ENCODE measurements at regions not wholly inside any gene's neighbourhood (a gene's known extent, or its start where the extent isn't known, plus 50 kb on each side); places are given as distances from the start of the nearest gene placed in this dataset.
"Not testable (repeated sequence)": the region's sequence is repeated elsewhere in the genome, so short reads cannot be mapped to it uniquely, and the experiment has no call there.

DNA sequence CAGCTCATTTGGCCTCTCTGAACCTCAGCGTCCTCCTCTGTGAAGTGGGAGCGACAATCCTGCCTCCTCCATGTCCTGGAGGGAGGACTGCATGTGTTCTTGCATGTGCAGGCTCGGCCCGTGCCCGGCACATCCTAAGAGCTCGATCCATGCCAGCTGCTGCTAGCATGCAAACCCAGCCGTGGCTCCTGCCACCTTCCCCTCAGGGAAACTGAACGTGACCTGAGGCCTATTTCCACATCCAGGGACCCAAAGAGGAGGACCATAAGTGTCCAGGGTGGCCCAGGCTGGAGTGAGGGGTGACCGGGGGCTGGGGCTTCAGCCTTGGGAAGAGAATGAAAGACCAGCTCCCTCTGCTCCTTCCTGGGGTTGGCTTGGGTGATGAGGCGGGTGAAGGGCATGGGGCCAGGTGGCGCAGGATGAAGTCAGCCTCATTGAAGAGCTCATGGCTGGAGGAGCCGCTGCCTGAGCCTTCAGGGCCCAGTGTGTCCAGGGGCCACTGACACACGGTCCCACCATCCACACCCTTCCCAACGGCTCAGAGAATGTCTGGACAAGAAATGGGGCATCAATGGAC is 115.7 kb upstream of the AKAP13 start:
- H3K4me3 ChIP-seq (replicated peaks in 1 of 3); H3K36me3 ChIP-seq; H3K4me1 ChIP-seq; intact Hi-C loops (cut with DNase I); H3K9me3 ChIP-seq; H3K27me3 ChIP-seq; DNase-seq; H3K27ac ChIP-seq: not testable (repeated sequence)
- WGBS, 2 donors: 73 to 75% methylated on average over 6 to 8 of the region's 14 CpGs

DNA sequence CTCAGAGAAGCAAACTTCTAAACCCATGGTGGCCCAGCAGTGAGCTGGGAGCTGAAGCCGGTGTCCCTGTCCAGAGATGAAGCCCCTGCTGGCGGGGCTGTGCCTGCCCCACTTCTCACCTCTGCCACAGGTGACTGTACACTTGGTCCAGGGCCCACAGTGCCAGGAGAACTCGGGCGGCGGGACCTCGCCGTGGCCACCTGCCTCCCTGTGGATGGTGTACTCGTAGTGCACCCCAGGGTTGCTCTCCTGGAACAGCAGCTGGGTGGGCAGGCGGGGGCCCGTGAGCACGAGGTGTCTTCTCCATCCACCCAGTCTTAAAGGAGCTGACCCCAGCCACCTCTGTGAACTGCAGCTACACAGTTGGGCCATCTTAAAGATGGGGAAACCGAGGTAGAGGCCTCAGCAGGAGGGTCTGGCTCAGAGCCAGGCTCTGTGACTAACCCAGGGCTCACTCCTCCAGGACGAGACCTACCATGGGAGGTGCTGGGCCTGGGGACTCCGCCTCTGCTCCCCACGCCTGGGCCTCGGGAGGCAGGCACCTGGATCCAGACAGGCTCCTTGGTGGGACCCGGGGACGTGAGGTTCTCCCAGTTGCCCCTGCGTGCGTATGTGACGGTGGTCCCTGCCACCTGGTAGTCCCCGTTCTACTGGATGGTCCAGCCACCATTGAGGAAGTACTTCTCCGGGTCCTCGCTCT is 113.1 kb upstream of the AKAP13 start:
- DNase-seq; H3K9me3 ChIP-seq; intact Hi-C loops (cut with DNase I); H3K27ac ChIP-seq; H3K27me3 ChIP-seq; H3K36me3 ChIP-seq; H3K4me1 ChIP-seq; H3K4me3 ChIP-seq (replicated peaks in 1 of 3): not testable (repeated sequence)
- WGBS, 2 donors: no CpG with 5 or more reads among the region's 24 CpGs

DNA sequence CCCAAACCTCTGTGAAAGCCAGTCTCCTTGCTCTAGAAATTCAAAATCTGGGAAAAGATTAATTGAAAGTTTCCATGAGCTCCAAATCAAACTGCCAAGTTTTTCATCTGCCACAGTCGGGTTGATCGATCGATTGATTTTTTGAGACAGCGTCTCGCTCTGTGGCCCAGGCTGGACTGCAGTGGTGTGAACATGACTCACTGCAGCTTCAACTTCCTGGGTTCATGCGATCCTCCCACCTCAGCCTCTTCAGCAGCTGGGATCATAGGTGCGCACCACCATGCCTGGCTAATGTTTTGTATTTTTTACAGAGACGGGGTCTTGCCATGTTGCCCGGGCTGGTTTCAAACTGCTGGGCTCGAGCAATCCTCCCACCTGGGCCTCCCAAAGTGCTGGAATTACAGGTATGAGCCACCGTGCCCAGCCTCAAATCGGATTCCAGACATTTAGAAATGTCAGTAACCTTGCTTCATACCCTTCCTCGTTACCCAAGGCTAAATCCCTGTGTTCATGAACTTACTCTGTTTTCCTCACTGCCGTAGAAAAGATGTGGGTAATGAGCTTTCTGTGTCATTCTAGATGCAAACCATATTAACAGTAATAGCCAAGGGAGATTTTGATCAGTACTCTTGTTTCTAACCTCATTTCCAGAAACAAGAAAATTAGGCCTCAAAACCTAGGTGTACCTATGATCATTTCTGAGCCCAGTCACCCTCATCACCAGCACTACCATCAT is 105.9 kb upstream of the AKAP13 start:
- DNase-seq: no peak

DNA sequence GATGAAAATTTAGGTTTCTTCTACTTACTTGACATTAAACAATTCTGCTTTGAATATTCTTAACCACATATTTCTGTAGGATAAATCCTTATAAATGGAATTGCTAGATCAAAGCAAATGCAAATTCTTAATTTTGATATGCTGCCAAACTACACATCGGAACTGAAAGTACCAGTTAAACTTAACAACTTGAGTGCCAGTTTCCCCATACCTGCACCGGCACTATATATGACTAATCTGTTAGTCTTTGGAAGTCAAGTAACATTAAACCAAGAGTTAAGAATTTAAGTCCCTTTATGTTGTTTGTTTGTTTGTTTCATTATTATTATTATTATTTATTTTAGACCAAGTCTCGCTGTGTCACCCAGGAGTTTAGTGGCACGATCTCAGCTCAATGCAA is 103.9 kb upstream of the AKAP13 start:
- no peak overlapping the region for H3K4me3 ChIP-seq (replicated peaks in 1 of 3)
- no peaks in the 10 kb centered on the region for H3K9me3 ChIP-seq
- no peak for TF ChIP-seq POLR2A (IDR thresholded peaks at IDR 0.05)
- TF ChIP-seq, protein P1, sequence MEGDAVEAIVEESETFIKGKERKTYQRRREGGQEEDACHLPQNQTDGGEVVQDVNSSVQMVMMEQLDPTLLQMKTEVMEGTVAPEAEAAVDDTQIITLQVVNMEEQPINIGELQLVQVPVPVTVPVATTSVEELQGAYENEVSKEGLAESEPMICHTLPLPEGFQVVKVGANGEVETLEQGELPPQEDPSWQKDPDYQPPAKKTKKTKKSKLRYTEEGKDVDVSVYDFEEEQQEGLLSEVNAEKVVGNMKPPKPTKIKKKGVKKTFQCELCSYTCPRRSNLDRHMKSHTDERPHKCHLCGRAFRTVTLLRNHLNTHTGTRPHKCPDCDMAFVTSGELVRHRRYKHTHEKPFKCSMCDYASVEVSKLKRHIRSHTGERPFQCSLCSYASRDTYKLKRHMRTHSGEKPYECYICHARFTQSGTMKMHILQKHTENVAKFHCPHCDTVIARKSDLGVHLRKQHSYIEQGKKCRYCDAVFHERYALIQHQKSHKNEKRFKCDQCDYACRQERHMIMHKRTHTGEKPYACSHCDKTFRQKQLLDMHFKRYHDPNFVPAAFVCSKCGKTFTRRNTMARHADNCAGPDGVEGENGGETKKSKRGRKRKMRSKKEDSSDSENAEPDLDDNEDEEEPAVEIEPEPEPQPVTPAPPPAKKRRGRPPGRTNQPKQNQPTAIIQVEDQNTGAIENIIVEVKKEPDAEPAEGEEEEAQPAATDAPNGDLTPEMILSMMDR (IDR thresholded peaks at IDR 0.05): no peak
- H3K36me3 ChIP-seq: no peaks in the 10 kb centered on the region
- no peaks in the 10 kb centered on the region for H3K4me1 ChIP-seq
- DNase-seq: no peak
- H3K27me3 ChIP-seq: no peaks in the 10 kb centered on the region
- 79 to 85% methylated on average over 4 of the region's 4 CpGs for WGBS, 2 donors
- intact Hi-C loops (cut with DNase I): no loop called here
- no peak overlapping the region for H3K27ac ChIP-seq

More for the DNA sequence above, 105.9 kb upstream of the AKAP13 start:
- Histone ChIP-seq H3K4me1 (no peaks in the 10 kb centered on the region), H3K27me3 (no peaks in the 10 kb centered on the region), H3K9me3 (no peaks in the 10 kb centered on the region), H3K27ac (no peak overlapping the region), H3K4me3 (replicated peaks in 1 of 3) (no peak overlapping the region), H3K36me3 (no peaks in the 10 kb centered on the region)
- WGBS, 2 donors: 90 to 92% methylated on average over 13 to 14 of the region's 14 CpGs
- intact Hi-C loops (cut with DNase I): no loop called here
- TF ChIP-seq, protein P1 (IDR thresholded peaks at IDR 0.05): no peak
- TF ChIP-seq POLR2A (IDR thresholded peaks at IDR 0.05): no peak

DNA sequence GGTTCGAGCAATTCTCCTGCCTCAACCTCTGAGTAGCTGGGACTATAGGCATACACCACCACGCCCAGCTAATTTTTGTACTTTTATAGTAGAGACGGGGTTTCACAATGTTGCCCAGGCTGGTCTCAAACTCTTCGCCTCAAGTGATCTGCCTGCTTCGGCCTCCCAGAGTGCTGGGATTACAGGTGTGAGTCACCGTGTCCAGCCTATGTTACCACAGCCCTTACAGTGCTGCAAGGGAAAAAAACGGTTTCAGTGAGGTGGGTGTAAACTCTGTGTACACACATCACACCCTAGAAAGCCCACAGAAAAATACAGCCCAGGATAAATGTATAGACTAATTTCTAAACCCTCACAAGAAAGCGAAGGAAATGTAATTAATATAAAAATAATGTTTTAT is 103.5 kb upstream of the AKAP13 start:
- Histone ChIP-seq H3K27me3 (no peaks in the 10 kb centered on the region), H3K4me3 (replicated peaks in 1 of 3) (no peak overlapping the region), H3K27ac (no peak overlapping the region), H3K9me3 (no peaks in the 10 kb centered on the region), H3K36me3 (no peaks in the 10 kb centered on the region), H3K4me1 (no peaks in the 10 kb centered on the region)
- no peak for DNase-seq
- intact Hi-C loops (cut with DNase I): no loop called here
- TF ChIP-seq, protein P1 (IDR thresholded peaks at IDR 0.05): no peak
- TF ChIP-seq POLR2A (IDR thresholded peaks at IDR 0.05): no peak
- 90 to 95% methylated on average over 8 of the region's 8 CpGs for WGBS, 2 donors

DNA sequence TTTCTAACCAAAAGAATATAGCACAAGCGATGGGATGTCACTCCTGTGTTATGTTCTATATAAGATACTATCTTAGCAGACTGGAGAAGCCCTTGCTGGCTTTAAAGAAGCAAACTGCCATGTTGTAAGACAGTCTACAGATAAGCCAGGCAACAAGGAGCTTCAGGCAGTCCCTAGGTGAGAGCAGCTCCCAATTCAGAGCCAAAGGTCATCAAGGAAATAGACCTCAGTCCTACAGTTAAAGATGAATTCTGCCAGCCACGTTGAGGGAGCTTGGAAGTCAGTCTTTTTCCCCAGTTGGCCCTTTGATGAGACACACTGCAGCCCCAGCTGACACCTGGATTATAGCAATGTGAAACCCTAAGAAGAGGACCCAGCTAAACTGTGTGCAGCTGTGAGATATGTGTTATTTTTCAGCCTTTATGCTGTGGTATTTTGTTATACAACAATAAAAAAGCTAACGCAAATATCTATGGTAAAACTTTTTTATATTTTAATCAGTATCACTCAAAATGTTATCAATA is 102.5 kb upstream of the AKAP13 start:
- Histone ChIP-seq H3K27me3 (no peaks in the 10 kb centered on the region), H3K9me3 (no peaks in the 10 kb centered on the region), H3K4me3 (replicated peaks in 1 of 3) (no peak overlapping the region), H3K4me1 (peaks cover 0 to 3% of the 10 kb centered on the region in 2 donors), H3K36me3 (no peaks in the 10 kb centered on the region), H3K27ac (no peak overlapping the region)
- DNase-seq: no peak
- 81 to 91% methylated on average over 3 of the region's 3 CpGs for WGBS, 2 donors
- intact Hi-C loops (cut with DNase I): no loop called here
- TF ChIP-seq, protein P1 (IDR thresholded peaks at IDR 0.05): no peak
- no peak for TF ChIP-seq POLR2A (IDR thresholded peaks at IDR 0.05)

All from thyroid gland (tissue), 4 donors.